DND-41 (cell line): ENCODE measurements at regions not wholly inside any gene's neighbourhood (a gene's known extent, or its start where the extent isn't known, plus 50 kb on each side); places are given as distances from the start of the nearest gene placed in this dataset.

ENCODE experiments used
- ATAC-seq: fragments of 200-7000 bp; cut with Tn5 transposase; 3 replicates; pipeline ENCODE4 v1.9.1; 2021; ENCODE audit warnings: low read depth; ENCODE audit not compliant: insufficient read depth
- DNase-seq: peaks from one replicate; pipeline ENCODE4 v3.0.0-alpha.2; 2020
- H2AFZ ChIP-seq: 2 replicates; pipeline ENCODE4 v1.6.0; 2012; ENCODE audit warnings: low read depth, low read length
- H3K27ac ChIP-seq: 2 replicates; pipeline ENCODE4 v1.5.1; 2012; ENCODE audit warnings: low read length, inconsistent platforms
- H3K27me3 ChIP-seq: fragments of 200-600 bp; sonication (generic); 2 replicates; pipeline ENCODE4 v1.6.0; 2012; ENCODE audit warnings: low read length, mild to moderate bottlenecking, inconsistent platforms; ENCODE audit not compliant: insufficient read depth, poor library complexity
- H3K36me3 ChIP-seq: 2 replicates; pipeline ENCODE4 v1.5.1; 2012; ENCODE audit warnings: low read length, inconsistent platforms; ENCODE audit not compliant: insufficient read depth
- H3K4me1 ChIP-seq: 2 replicates; pipeline ENCODE4 v1.5.1; 2012; ENCODE audit warnings: mild to moderate bottlenecking, low read length; ENCODE audit not compliant: insufficient read depth
- H3K4me2 ChIP-seq: 2 replicates; pipeline ENCODE4 v1.6.0; 2012; ENCODE audit warnings: mild to moderate bottlenecking, moderate library complexity, low read length, inconsistent platforms; ENCODE audit not compliant: insufficient read depth
- H3K4me3 ChIP-seq, 2 experiments: fragments of 200-600 bp in 1 of 2; shearing (Covaris generic) in 1 of 2; 2 replicates each; pipeline ENCODE4 v1.5.1; 2012 to 2016; ENCODE audit warnings: inconsistent platforms in 2 of 2, low read length in 2 of 2, mild to moderate bottlenecking in 2 of 2, low read depth in 1 of 2, moderate library complexity in 1 of 2
- H3K79me2 ChIP-seq: 2 replicates; pipeline ENCODE4 v1.6.0; 2012; ENCODE audit warnings: low read length, inconsistent platforms; ENCODE audit not compliant: insufficient read depth
- H3K9ac ChIP-seq: 2 replicates; pipeline ENCODE4 v1.6.0; 2012; ENCODE audit warnings: low read depth, mild to moderate bottlenecking, inconsistent platforms, low read length, moderate library complexity
- H3K9me3 ChIP-seq: 2 replicates; pipeline ENCODE4 v1.5.1; 2012; ENCODE audit warnings: low read length, moderate library complexity, mild to moderate bottlenecking, inconsistent platforms; ENCODE audit not compliant: insufficient read depth, severe bottlenecking
- H4K20me1 ChIP-seq: 2 replicates; pipeline ENCODE4 v1.6.0; 2012; ENCODE audit warnings: low read length; ENCODE audit not compliant: insufficient read depth
- EZH2 ChIP-seq: IDR thresholded peaks from 3 replicates; pipeline ENCODE4 v1.6.1; 2012; ENCODE audit warnings: borderline replicate concordance, low read depth, mild to moderate bottlenecking, moderate library complexity, low read length, inconsistent platforms; ENCODE audit not compliant: severe bottlenecking
- TF ChIP-seq, protein P1 (sequence below): IDR thresholded peaks from 2 replicates; pipeline ENCODE4 v1.5.1; 2012; ENCODE audit warnings: borderline replicate concordance, low read length, moderate library complexity, mild to moderate bottlenecking; ENCODE audit not compliant: poor library complexity, severe bottlenecking; ENCODE audit errors: extremely low read depth

DNA sequence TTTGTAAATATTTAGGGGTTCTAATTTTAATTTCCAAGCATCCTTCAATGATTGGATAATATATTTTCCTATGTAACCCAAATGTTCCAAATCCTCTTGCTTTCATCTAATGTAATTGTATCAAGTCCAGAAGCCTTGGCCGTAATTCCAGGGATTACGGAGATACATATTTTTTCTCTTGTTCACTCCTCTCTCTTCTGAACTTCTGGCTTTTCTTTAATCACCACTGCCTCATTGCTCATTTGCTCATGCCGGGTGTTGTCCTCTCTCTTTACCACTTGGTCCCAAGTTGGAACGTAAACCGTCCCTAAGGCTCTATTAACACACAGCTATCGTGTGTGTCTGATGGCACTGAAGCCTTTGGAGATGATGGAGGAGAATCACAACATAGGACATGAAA lies 188.7 kb upstream of the COL3A1 start:
- H2AFZ ChIP-seq: no peak overlapping the region
- H3K27ac ChIP-seq: no peak overlapping the region
- H3K27me3 ChIP-seq: no peaks in the 10 kb centered on the region
- no peak overlapping the region for H3K4me2 ChIP-seq
- H3K9me3 ChIP-seq: no peaks in the 10 kb centered on the region
- no peaks in the 10 kb centered on the region for H3K4me1 ChIP-seq
- no peaks in the 10 kb centered on the region for H3K36me3 ChIP-seq
- TF ChIP-seq EZH2: no peak
- TF ChIP-seq, protein P1, sequence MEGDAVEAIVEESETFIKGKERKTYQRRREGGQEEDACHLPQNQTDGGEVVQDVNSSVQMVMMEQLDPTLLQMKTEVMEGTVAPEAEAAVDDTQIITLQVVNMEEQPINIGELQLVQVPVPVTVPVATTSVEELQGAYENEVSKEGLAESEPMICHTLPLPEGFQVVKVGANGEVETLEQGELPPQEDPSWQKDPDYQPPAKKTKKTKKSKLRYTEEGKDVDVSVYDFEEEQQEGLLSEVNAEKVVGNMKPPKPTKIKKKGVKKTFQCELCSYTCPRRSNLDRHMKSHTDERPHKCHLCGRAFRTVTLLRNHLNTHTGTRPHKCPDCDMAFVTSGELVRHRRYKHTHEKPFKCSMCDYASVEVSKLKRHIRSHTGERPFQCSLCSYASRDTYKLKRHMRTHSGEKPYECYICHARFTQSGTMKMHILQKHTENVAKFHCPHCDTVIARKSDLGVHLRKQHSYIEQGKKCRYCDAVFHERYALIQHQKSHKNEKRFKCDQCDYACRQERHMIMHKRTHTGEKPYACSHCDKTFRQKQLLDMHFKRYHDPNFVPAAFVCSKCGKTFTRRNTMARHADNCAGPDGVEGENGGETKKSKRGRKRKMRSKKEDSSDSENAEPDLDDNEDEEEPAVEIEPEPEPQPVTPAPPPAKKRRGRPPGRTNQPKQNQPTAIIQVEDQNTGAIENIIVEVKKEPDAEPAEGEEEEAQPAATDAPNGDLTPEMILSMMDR: no peak
- no peak for ATAC-seq
- H3K4me3 ChIP-seq: no peak overlapping the region
- H3K9ac ChIP-seq: no peak overlapping the region
- no peak for DNase-seq
- no peaks in the 10 kb centered on the region for H4K20me1 ChIP-seq
- H3K79me2 ChIP-seq: no peaks in the 10 kb centered on the region

DNA sequence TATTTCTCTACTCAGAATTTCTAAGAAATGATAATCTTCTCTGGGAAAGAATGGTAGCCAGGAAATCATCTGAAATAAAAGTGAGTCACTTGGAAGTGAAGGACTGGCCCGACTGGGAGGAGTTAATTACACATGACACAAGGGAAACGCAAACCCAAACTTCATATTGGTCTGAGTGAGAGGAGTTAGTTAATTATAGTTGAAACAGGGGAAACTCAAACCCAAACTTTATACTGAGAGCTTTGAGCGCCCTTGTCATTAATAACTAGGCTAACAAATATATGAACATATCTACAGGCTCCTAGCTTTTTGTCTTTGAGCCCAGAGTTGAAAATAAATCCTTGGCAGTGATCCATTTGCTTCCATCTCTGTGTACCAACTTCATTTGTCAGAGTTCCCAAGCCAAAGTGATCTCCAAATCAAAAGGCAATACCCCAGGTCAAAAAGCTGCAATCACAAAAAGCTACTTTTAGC lies 187.8 kb upstream of the COL3A1 start:
- H3K36me3 ChIP-seq: no peaks in the 10 kb centered on the region
- no peak overlapping the region for H3K27ac ChIP-seq
- no peak overlapping the region for H3K9ac ChIP-seq
- no peaks in the 10 kb centered on the region for H4K20me1 ChIP-seq
- no peak for TF ChIP-seq EZH2
- TF ChIP-seq, protein P1: no peak
- ATAC-seq (no peak), DNase-seq (no peak)
- no peaks in the 10 kb centered on the region for H3K4me1 ChIP-seq
- no peaks in the 10 kb centered on the region for H3K9me3 ChIP-seq
- no peaks in the 10 kb centered on the region for H3K79me2 ChIP-seq
- no peak overlapping the region for H2AFZ ChIP-seq
- no peak overlapping the region for H3K4me3 ChIP-seq
- no peaks in the 10 kb centered on the region for H3K27me3 ChIP-seq
- H3K4me2 ChIP-seq: no peak overlapping the region

DNA sequence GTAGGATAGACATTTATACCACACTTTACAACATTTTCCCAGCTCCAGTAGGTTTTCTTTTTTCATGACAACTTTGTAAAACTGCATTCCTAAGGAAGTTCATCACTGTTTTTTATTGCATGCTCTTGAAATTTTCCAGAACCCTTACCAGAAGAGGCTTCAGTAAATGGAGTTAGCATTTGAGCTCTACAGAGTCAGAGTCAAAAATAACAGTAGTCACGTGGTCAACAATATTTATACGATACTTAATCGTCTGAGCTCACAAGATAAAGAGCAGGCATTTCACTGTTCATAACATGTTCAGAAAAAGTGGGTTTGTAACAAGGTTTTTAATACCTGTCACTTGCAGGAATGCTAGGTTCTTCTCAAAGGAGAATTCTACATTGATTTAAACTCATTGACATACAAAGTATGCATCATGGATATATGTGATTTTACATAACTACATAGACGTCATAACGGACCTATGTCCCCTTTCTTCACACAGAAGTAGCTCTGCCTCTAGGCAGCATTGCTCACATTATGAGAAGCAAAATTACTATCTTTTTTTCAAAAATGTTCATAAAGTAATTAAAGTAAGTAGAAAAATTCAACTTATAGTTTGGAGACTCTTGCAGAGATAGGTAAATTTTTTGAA lies 187.0 kb upstream of the COL3A1 start:
- H3K9ac ChIP-seq: no peak overlapping the region
- H3K4me3 ChIP-seq: no peak overlapping the region
- H2AFZ ChIP-seq: no peak overlapping the region
- no peaks in the 10 kb centered on the region for H4K20me1 ChIP-seq
- H3K36me3 ChIP-seq: no peaks in the 10 kb centered on the region
- no peak overlapping the region for H3K4me2 ChIP-seq
- H3K79me2 ChIP-seq: no peaks in the 10 kb centered on the region
- DNase-seq (no peak), ATAC-seq (no peak)
- no peak for TF ChIP-seq EZH2
- TF ChIP-seq, protein P1: no peak
- H3K27me3 ChIP-seq: no peaks in the 10 kb centered on the region
- H3K9me3 ChIP-seq: no peaks in the 10 kb centered on the region
- no peak overlapping the region for H3K27ac ChIP-seq
- no peaks in the 10 kb centered on the region for H3K4me1 ChIP-seq
